ENCODE measurements at regions not wholly inside any gene's neighbourhood (a gene's known extent, or its start where the extent isn't known, plus 50 kb on each side); places are given as distances from the start of the nearest gene placed in this dataset.

- DNase-seq = no peak
These were observed 193.7 kb upstream of the BTG1 start for GRCh38 chr12:92339198-92339821.

DNA sequence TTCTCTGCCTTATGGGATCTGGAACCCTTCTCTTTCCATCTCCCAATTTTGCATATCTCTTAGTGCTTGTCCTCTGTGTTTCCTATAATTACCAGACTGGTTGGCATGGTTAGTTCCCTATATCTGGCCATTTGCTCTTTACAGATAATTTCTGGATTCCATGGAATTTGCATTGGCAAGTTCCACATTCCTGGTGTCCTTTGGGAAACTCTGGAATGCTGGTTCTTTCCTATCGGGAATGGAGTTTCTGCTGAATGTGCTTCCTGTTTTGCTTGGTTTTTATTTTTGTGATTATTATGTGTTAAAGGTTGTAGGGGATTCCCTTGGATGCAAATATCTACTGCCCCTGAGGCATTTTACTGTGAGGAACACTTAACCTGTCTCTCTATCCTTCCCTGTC is 193.0 kb upstream of the BTG1 start:
- no peak for DNase-seq

- no peak for DNase-seq
These were observed 192.5 kb upstream of the BTG1 start for GRCh38 chr12:92338102-92338501.

DNA sequence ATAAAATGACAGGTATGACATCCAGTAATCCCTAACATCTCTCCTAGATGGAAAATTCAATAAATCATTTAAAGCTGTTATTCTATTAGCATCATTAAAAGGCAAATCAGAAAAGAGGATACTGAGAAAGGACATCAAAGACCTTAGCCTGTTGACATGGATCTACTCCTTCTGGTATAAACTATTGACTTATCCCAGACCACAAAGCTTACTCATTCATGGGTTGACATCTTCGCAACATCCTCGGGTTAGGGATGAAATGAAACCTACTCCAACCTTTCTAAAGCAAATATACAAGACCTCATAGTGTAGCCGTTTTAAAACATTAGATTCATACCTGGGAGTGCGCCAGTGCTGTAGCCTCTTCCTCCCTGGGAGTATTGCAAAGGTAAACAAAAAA is 191.5 kb upstream of the BTG1 start:
- no peak for DNase-seq

DNA sequence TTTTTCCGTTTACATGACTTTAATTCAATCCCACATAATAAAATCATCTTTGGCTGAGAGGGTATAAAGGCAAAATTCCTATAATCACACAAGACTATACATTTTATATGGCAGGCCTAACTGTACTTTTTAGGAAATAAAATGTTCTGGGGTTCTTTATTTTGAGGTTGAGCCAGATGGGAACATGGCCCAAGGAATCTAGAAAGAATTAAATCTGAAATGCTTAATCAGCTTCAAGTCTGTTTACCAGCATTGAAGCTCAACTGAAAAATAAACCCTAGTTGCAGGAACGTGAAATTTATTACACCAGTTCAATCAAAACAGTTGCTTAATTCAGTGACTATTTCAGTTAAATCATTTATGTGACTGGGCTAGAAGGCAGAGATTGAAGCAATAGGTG is 191.0 kb upstream of the BTG1 start:
- no peak for DNase-seq

DNA sequence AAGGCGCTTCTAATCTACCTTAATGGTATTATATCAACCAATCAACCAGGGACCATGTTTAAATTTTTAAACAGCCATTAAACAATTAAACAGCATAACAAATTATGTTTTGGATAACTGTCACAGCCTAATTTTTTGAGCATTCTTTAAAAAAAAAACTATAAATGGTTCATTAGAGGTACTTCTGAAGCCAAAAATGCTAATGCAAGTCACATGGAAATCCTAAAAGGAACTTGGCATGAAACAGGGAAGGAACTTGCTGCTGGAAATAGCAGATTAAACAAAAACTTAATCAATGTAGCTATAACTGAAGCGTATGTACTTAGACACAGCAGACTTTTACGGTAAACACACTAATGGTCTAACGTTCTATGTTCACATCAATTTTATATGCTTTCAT is 190.2 kb upstream of the BTG1 start:
- no peak for DNase-seq

- DNase-seq = no peak
These were observed 188.9 kb upstream of the BTG1 start for GRCh38 chr12:92334552-92334951.

DNA sequence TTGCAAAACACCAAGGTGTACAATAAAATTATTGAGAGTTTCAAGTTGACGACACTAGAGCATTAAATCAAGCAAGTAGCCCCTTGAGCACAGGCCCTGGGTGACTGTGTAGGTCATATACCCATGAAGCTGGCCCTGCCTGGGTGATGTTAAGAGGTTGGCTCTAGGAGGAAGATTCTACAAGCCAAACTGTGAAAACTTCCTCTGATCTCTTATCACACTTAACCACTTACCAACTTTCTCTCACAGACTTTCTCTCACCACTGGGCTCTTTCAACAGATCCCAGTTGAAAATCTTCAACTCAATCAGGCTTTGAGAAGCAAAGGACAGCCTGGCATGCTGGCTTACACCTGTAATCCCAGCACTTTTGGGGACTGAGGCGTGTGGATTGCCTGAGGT is 186.9 kb upstream of the BTG1 start:
- no peak for DNase-seq

DNA sequence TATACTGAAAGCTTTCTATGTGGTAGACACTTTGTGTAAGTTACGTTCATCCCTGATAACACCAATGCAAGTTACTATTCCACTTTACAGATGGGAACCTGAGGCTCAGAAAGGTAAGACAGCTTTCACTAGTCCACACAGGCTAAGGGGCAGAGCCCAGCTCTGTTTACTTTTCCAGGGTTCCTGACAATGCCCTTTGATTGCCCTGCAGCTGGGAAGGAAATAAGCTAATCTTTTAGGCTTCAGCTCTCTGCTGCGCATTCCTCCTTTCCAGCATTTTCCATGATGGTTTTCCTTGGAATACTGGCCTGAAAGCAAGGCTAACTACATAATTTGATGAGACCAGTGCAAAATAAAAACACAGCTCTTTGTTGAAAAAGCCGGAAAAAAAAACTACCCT is 185.7 kb upstream of the BTG1 start:
- DNase-seq = no peak

GRCh38 chr12:92330654-92331053 is 185.0 kb upstream of the BTG1 start:
- DNase-seq = no peak

DNA sequence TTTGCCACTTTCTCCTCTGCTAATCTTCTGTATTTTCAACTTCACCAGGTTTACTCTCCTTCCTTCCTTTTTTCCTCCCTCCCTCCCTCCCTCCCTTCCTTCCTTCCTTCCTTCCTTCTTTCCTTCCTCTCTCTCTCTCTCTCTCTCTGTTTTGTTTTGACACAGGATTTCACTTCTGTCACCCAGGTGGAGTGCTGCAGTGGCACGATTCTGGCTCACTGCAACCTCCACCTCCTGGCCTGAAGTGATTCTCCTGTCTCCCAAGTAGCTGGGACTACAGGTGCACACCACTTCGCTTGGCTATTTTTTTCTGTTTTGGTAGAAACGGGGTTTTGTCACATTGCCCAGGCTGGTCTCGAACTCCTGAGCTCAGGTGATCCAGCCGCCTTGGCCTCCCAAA is 181.2 kb upstream of the BTG1 start:
- DNase-seq = no peak

DNA sequence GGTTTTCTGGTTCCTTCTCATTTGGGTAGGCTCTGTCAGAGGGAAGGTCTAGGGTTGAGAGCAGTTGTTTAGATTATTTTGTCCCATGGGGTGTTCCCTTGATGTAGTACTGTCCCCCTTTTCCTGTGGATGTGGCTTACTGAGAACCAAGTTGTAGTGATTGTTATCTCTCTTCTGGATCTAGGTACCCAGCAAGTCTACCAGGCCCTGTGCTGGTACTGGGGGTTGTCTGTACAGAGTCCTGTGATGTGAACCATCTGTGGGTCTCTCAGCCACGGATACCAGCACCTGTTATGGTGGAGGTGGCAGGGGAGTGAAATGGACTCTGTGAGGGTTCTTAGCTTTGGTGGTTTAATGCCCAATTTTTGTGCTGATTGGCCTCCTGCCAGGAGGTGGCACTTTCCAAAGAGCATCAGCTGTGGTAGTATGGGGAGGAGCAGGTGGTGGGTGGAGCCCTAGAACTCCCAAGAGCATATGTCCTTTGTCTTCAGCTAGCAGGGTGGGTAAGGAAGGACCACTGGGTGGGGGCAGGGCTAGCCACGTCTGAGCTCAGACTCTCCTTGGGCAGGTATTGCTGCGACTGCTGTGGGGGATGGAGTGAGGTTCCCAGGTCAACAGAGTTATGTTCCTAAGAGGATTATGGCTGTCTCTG is 179.3 kb upstream of the BTG1 start:
- no peak for DNase-seq

DNA sequence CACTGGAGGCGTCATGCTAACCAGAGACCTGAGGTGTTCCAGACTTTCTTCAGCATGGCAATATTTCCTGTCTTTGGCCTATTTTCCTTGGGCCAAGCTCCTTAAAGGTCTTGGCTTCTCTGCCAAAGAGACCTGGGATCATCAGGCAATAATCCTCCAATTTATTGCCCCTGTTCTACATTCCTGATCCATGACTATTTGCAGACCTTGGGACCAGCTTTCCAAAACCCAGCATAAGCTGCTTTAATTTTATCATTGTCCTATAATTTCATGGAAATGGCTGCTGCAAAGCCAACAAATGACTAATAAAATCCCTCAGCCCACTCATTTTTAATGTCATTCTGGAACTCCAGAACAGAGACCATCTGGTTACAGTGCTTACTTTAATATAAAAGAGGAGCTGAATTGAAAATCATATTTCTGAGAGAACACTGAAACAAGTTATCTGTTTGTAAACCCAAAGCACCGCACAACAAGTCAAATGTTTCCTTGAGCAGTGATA is 166.9 kb upstream of the BTG1 start:
- no peak for DNase-seq

- peak; percentile 4 for DNase-seq
These were observed 158.9 kb upstream of the BTG1 start for GRCh38 chr12:92304371-92305055.

GRCh38 chr12:92302041-92302829 is 156.6 kb upstream of the BTG1 start:
- DNase-seq = no peak

DNA sequence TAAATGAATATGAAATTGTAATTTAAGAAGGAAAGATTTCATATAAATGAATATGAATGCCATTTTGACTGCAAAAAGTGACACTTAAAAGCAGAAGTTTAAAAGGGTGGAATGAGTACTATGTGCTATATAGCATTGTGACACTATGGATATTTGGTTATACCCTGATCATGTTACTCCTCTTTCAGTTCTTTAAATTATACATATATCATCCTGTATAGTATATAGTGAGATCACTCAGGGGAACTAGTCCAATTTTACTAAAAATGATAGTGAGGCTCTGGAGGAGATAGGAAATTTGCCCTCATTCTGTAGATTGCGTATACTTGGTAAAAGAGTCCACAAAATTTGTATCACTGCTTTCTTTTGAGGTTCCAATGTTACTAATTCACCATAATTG is 155.7 kb upstream of the BTG1 start:
- no peak for DNase-seq

- no peak for DNase-seq
These were observed 155.1 kb upstream of the BTG1 start for GRCh38 chr12:92300777-92301176.

- DNase-seq = no peak
These were observed 154.1 kb upstream of the BTG1 start for GRCh38 chr12:92299744-92300143.

DNA sequence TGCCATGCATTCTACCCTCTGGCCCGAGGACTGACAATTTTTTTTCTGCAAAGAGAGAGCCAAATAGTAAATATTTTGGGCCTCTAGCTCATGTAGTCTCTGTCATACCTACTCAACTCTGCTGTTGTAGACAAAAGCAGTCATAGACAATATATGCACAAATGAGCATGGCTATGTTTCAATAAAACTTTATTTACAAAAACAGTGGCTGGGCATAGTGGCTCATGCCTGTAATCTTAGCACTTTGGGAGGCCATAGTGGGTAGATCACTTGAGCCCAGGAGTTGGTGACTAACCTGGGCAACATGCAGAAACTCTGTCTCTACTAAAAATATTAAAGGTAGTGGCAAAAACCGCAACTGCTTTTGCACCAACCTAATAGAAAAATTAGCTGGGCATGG is 153.7 kb upstream of the BTG1 start:
- DNase-seq = no peak

GRCh38 chr12:92297932-92298696 is 152.5 kb upstream of the BTG1 start:
- DNase-seq = no peak

GRCh38 chr12:92297405-92297804 is 151.8 kb upstream of the BTG1 start:
- no peak for DNase-seq

DNA sequence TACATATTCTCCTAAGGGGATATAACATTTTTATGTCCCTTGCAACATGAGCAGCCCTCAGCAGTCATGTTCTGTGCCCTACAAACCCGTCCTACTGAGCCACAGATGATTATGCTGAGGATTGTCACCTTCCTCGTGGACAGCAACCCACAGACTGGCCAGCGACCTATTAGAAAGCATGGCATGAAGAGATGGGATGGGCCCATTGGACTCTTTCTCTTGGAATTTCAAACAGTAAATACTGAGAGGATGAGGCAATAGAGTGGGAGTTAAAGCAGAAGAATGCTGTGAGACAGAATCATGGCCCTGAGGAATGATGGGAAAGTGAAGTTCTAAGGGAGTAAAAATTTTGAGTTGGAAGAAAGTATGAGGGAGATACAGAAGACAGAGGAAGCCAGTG is 149.9 kb upstream of the BTG1 start:
- DNase-seq = no peak

Measured in retina (tissue), 1 donor.